K562 (cell line): ENCODE measurements at regions not wholly inside any gene's neighbourhood (a gene's known extent, or its start where the extent isn't known, plus 50 kb on each side); places are given as distances from the start of the nearest gene placed in this dataset.

Source experiments
- ATAC-seq: fragments of 200-7000 bp; cut with Tn5 transposase; 3 replicates; pipeline ENCODE4 v1.9.1; 2020; ENCODE audit warnings: moderate library complexity
- BruUV-seq: library from RNA; stranded (reverse); fragments of 400-500 nt; replicated peaks from 2 replicates; lab custom pipeline; 2021; lab: Mats Ljungman, UMichigan
- CTCF ChIA-PET: fragments of 300-600 bp; formaldehyde crosslinking; extraction: SDS; loops from one replicate; lab custom pipeline; 2021; ENCODE audit warnings: low intra/inter-chr PET ratio; lab: Yijun Ruan, JAX
- POLR2A ChIA-PET: fragments of 300-600, 350-650 bp; sonication (Branson Sonifier 250); formaldehyde crosslinking; extraction: SDS; loops from one replicate; lab custom pipeline; 2021; ENCODE audit warnings: antibody characterized with exemption, inconsistent platforms; lab: Yijun Ruan, JAX
- DNase-seq, 4 experiments: peaks; one replicate each; pipeline versions ENCODE4 v3.0.0 to v3.0.0-alpha.2; 2011 to 2018; ENCODE audit warnings: low spot score in 3 of 4, mixed read lengths in 3 of 4; ENCODE audit errors: extremely low read depth in 1 of 4
- FAIRE-seq: peaks from 2 replicates; lab custom pipeline; 2011; peaks lifted over from hg19 to GRCh38; lab: Jason Lieb, UNC
- H2AFZ ChIP-seq: 2 replicates; pipeline ENCODE4 v1.6.0; 2011; ENCODE audit warnings: low read depth, low read length, control low read depth, inconsistent platforms
- H3K27ac ChIP-seq: fragments of 200-600 bp; 3 replicates; pipeline ENCODE4 v1.8.0; 2011; ENCODE audit warnings: low read depth, mild to moderate bottlenecking, control low read depth, inconsistent platforms, low read length, moderate library complexity, mixed read lengths; ENCODE audit errors: extremely low read depth
- H3K27me3 ChIP-seq, 2 experiments: fragments of 300-600 bp in 1 of 2; 2 replicates in 1 of 2; 3 replicates in 1 of 2; pipeline versions ENCODE4 v1.6.0 to v1.8.0; 2011; ENCODE audit warnings: inconsistent platforms in 2 of 2, low read length in 2 of 2, mild to moderate bottlenecking in 1 of 2, mixed read lengths in 1 of 2, moderate library complexity in 1 of 2; ENCODE audit not compliant: control insufficient read depth in 2 of 2, insufficient read depth in 2 of 2
- H3K36me3 ChIP-seq: fragments of 300-600 bp; 3 replicates; pipeline ENCODE4 v1.8.0; 2011; ENCODE audit warnings: mild to moderate bottlenecking, low read length, inconsistent platforms; ENCODE audit not compliant: control insufficient read depth, insufficient read depth
- H3K4me1 ChIP-seq, 2 experiments: fragments of 200-600 bp in 1 of 2; replicated peaks in 1 of 2; 2 replicates in 1 of 2; 3 replicates in 1 of 2; pipeline versions ENCODE4 v1.5.1 to v1.8.0; 2011; ENCODE audit warnings: inconsistent platforms in 2 of 2, low read length in 2 of 2, mild to moderate bottlenecking in 1 of 2, mixed read lengths in 1 of 2, moderate library complexity in 1 of 2; ENCODE audit not compliant: control insufficient read depth in 2 of 2, insufficient read depth in 2 of 2
- H3K4me2 ChIP-seq: 2 replicates; pipeline ENCODE4 v1.6.1; 2011; ENCODE audit warnings: low read length, control low read depth, inconsistent platforms, mixed read lengths; ENCODE audit not compliant: insufficient read depth
- H3K4me3 ChIP-seq: fragments of 200-600 bp; sonication (generic), shearing (Covaris generic); 2 replicates; pipeline ENCODE4 v1.5.1; 2016; ENCODE audit warnings: control low read depth, inconsistent platforms
- H3K79me2 ChIP-seq: fragments of 200-600 bp; 3 replicates; pipeline ENCODE4 v1.8.0; 2011; ENCODE audit warnings: low read length, inconsistent platforms; ENCODE audit not compliant: control insufficient read depth, insufficient read depth
- H3K9ac ChIP-seq, 2 experiments: 2 replicates each; pipeline versions ENCODE4 v1.6.0 to v1.6.1; 2011; ENCODE audit warnings: low read depth in 2 of 2, low read length in 2 of 2, control low read depth in 1 of 2, inconsistent platforms in 1 of 2, mild to moderate bottlenecking in 1 of 2, mixed read lengths in 1 of 2; ENCODE audit not compliant: insufficient read depth in 1 of 2
- H3K9me1 ChIP-seq: one replicate; pipeline ENCODE4 v1.6.0; 2011; ENCODE audit warnings: inconsistent platforms, mild to moderate bottlenecking, low read length, moderate library complexity; ENCODE audit not compliant: control insufficient read depth, insufficient read depth
- H3K9me3 ChIP-seq: replicated peaks from 2 replicates; pipeline ENCODE4 v1.5.1; 2011; ENCODE audit warnings: low read depth, low read length, inconsistent platforms; ENCODE audit not compliant: control insufficient read depth, insufficient read depth
- H4K20me1 ChIP-seq: replicated peaks from 2 replicates; pipeline ENCODE4 v1.6.1; 2011; ENCODE audit warnings: low read length, inconsistent platforms, mixed read lengths; ENCODE audit not compliant: control insufficient read depth, insufficient read depth
- CC2D1A ChIP-seq: fragments of 450-650 bp; IDR thresholded peaks from 2 replicates; pipeline ENCODE4 v1.6.1; 2017; ENCODE audit warnings: mild to moderate bottlenecking
- EZH2 ChIP-seq: IDR thresholded peaks from 2 replicates; pipeline ENCODE4 v1.6.1; 2012; ENCODE audit warnings: low read depth, mild to moderate bottlenecking, inconsistent platforms, low read length, borderline replicate concordance
- FOS ChIP-seq: IDR thresholded peaks from 3 replicates; pipeline ENCODE4 v1.6.1; 2011; ENCODE audit not compliant: insufficient read length; ENCODE audit errors: extremely low read depth
- GABPB1 ChIP-seq: sonication (generic); formaldehyde crosslinking; IDR thresholded peaks from 2 replicates; pipeline ENCODE4 v1.8.0; 2022; ENCODE audit warnings: mild to moderate bottlenecking, missing genetic modification reagents
- PTTG1 ChIP-seq: fragments of 450-650 bp; IDR thresholded peaks from 2 replicates; pipeline ENCODE4 v1.6.1; 2016; ENCODE audit warnings: low read depth, mild to moderate bottlenecking, missing genetic modification characterization, missing compliant biosample characterization
- RCOR1 ChIP-seq, 2 experiments: IDR thresholded peaks; 2 replicates each; pipeline ENCODE4 v1.6.1; 2012; ENCODE audit warnings: low read depth in 2 of 2, low read length in 2 of 2, borderline replicate concordance in 1 of 2, improper control_type of control experiment in 1 of 2
- TCFL5 ChIP-seq: fragments of 250-450 bp; sonication (Bioruptor Pico); conservative IDR thresholded peaks from 2 replicates; pipeline ENCODE4 v1.6.1; 2021; ENCODE audit warnings: mild to moderate bottlenecking, moderate library complexity, matching md5 sums
- TSC22D4 ChIP-seq: fragments of 450-650 bp; IDR thresholded peaks from 2 replicates; pipeline ENCODE4 v1.6.1; 2016; ENCODE audit warnings: missing genetic modification characterization, missing biosample characterization, control low read depth
- ZC3H8 ChIP-seq: fragments of 450-650 bp; IDR thresholded peaks from 2 replicates; pipeline ENCODE4 v1.6.1; 2017
- ZNF584 ChIP-seq: fragments of 200-800 bp; sonication (Bioruptor generic); IDR thresholded peaks from 2 replicates; pipeline ENCODE4 v1.6.1; 2016; ENCODE audit warnings: low read depth, mild to moderate bottlenecking, missing genetic modification characterization, missing compliant biosample characterization
- ZNF639 ChIP-seq, 2 experiments: fragments of 200-800 bp in 1 of 2; sonication (Bioruptor generic) in 1 of 2; sonication (generic) in 1 of 2; formaldehyde crosslinking in 1 of 2; IDR thresholded peaks in 1 of 2; conservative IDR thresholded peaks in 1 of 2; 2 replicates each; pipeline versions ENCODE4 v1.5.0 to v1.6.1; 2016 to 2020; ENCODE audit warnings: missing compliant biosample characterization in 1 of 2, missing genetic modification characterization in 1 of 2, missing genetic modification reagents in 1 of 2
- WGBS: fragments of 100-300 bp; shearing (Covaris generic); methylation state at CpG from one replicate; pipeline ENCODE4 v1.1.6; 2016; ENCODE audit warnings: low coverage, mixed read lengths; ENCODE audit not compliant: insufficient coverage; ENCODE audit errors: missing lambda C conversion rate; 5-methylcytosine and 5-hydroxymethylcytosine counted together
- in situ Hi-C: fragments of 300-500 bp; cut with MboI; formaldehyde crosslinking; loops from 4 replicates; pipeline ENCODE4 v1.15.0; 2018; ENCODE audit warnings: inconsistent platforms, mixed read lengths
- intact Hi-C: fragments of 100-400 bp; cut with micrococcal nuclease; formaldehyde crosslinking; loops from 2 replicates; pipeline ENCODE4 v1.14.2; 2022

GRCh38 chr10:78461333-78461732 lies 427.7 kb downstream of the RPS24 start:
- TF ChIP-seq CC2D1A = no peak
- no peak for TF ChIP-seq TSC22D4 (tag)
- no peak for TF ChIP-seq EZH2
- TF ChIP-seq PTTG1 (tag) = no peak
- no peak for TF ChIP-seq TCFL5 (CRISPR knock-in tag)
- TF ChIP-seq FOS = no peak
- TF ChIP-seq GABPB1 = no peak
- no peak for TF ChIP-seq ZNF639 (CRISPR knock-in tag; conservative IDR thresholded peaks at IDR 0.05 in 1 of 2, IDR thresholded peaks at IDR 0.05 in 1 of 2)
- no peak for TF ChIP-seq RCOR1 (IDR thresholded peaks at IDR 0.05; ENCODE audit: borderline replicate concordance in 1 of 2, low read depth in 2 of 2, low read length in 2 of 2)
- TF ChIP-seq ZC3H8 = no peak
- no peak for TF ChIP-seq ZNF584 (CRISPR knock-in tag)
- TF ChIP-seq, all 486 proteins: peak for 0
- peaks cover 0 to 20% of the 10 kb centered on the region in 2 experiments; a peak in 4 of 5 replicates for H3K4me1 ChIP-seq
- intact Hi-C loops (no loop called here), in situ Hi-C loops (no loop called here)
- no peaks in the 10 kb centered on the region for H3K36me3 ChIP-seq
- no peak overlapping the region for H3K9ac ChIP-seq
- H4K20me1 ChIP-seq = peaks cover 9% of the 10 kb centered on the region; the same call in 1 of the 2 replicates
- H3K27me3 ChIP-seq = peaks cover 6 to 43% of the 10 kb centered on the region in 2 experiments
- no peak overlapping the region for H3K4me2 ChIP-seq
- 5% methylated on average over 4 of the region's 4 CpGs for WGBS
- ChIA-PET CTCF (no interaction called here), POLR2A (no interaction called here)
- no peak overlapping the region for H3K27ac ChIP-seq
- H3K9me1 ChIP-seq = no peaks in the 10 kb centered on the region
- DNase-seq (no peak), ATAC-seq (no peak), FAIRE-seq (no peak)
- H2AFZ ChIP-seq = no peak overlapping the region
- no peak overlapping the region for H3K4me3 ChIP-seq
- H3K79me2 ChIP-seq = no peaks in the 10 kb centered on the region
- BruUV-seq = no TSS peak
- no peaks in the 10 kb centered on the region for H3K9me3 ChIP-seq
